ENCODE measurements at regions not wholly inside any gene's neighbourhood (a gene's known extent, or its start where the extent isn't known, plus 50 kb on each side); places are given as distances from the start of the nearest gene placed in this dataset.
"Not testable (repeated sequence)": the region's sequence is repeated elsewhere in the genome, so short reads cannot be mapped to it uniquely, and the experiment has no call there.

GRCh38 chr4:14167876-14168510, 540.5 kb upstream of the BOD1L1 start:
- H3K4me3 Mint-ChIP-seq: no peak overlapping the region
- ATAC-seq (ENCODE audit: low read depth in 2 of 2): no peak
- H3K9me3 Mint-ChIP-seq: peaks cover 0 to 6% (median 0%) of the 10 kb centered on the region in 7 donors
- peaks cover 10 to 20% (median 19%) of the 10 kb centered on the region in 3 donors for H3K4me1 Mint-ChIP-seq
- no peak for DNase-seq
- no peaks in the 10 kb centered on the region for H3K27me3 Mint-ChIP-seq
- no peak overlapping the region for H3K27ac Mint-ChIP-seq
- H3K36me3 Mint-ChIP-seq: no peaks in the 10 kb centered on the region

- no peaks in the 10 kb centered on the region for H3K27me3 Mint-ChIP-seq
- H3K36me3 Mint-ChIP-seq: no peaks in the 10 kb centered on the region
- ATAC-seq (ENCODE audit: low read depth in 2 of 2) (no peak), DNase-seq (no peak)
- H3K9me3 Mint-ChIP-seq: peaks cover 0 to 6% (median 0%) of the 10 kb centered on the region in 7 donors
- peaks cover 11 to 21% (median 20%) of the 10 kb centered on the region in 3 donors for H3K4me1 Mint-ChIP-seq
- H3K4me3 Mint-ChIP-seq: no peak overlapping the region
- H3K27ac Mint-ChIP-seq: no peak overlapping the region
Measured at GRCh38 chr4:14168919-14169318, 541.4 kb upstream of the BOD1L1 start.

DNA sequence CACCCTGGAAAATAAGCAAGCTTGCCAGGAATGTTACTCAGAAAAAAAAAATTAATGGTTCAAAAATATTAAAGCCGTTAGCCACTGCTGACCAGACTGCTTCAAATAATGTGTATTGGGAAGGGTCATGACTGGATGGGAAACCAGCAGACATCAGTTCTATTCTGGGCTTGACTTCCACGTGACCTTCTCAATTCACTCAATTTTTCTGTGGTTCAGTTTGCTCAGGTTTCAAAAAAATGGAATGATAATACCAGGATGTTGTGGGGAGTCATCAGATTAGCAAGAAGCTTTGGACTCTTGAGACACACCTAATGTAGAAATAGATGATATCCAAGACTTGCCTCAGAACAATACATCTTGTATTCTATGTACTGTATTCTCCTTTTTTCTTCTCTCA, 541.9 kb upstream of the BOD1L1 start:
- ATAC-seq (ENCODE audit: low read depth in 2 of 2) (no peak), DNase-seq (no peak)

DNA sequence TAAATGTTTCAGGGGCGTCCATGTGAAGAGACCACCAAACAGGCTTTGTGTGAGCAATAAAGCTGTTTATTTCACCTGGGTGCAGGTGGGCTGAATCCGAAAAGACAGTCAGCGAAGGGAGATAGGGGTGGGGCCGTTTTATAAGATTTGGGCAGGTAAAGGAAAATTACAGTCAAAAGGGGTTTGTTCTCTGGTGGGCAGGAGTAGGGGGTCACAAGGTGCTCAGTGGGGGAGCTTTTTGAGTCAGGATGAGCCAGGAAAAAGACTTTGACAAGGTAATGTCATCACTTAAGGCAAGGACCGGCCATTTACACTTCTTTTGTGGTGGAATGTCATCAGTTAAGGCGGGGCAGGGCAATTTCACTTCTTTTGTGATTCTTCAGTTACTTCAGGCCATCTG, 542.4 kb upstream of the BOD1L1 start:
- ATAC-seq (ENCODE audit: low read depth in 2 of 2); DNase-seq; H3K27me3 Mint-ChIP-seq; H3K9me3 Mint-ChIP-seq; H3K36me3 Mint-ChIP-seq: not testable (repeated sequence)
- Mint-ChIP-seq H3K27ac (peak overlapping the region in 2 of 6 donors; percentile 36 to 70), H3K4me3 (peak overlapping the region in 2 of 8 donors; percentile 18 to 46), H3K4me1 (peaks cover 20 to 27% (median 25%) of the 10 kb centered on the region in 3 donors)

More for the DNA sequence above, 541.9 kb upstream of the BOD1L1 start:
- no peaks in the 10 kb centered on the region for H3K36me3 Mint-ChIP-seq
- H3K4me3 Mint-ChIP-seq: no peak overlapping the region
- H3K27ac Mint-ChIP-seq: peak overlapping the region in 1 of 6 donors; percentile 36
- peaks cover 16 to 23% (median 21%) of the 10 kb centered on the region in 3 donors for H3K4me1 Mint-ChIP-seq
- no peaks in the 10 kb centered on the region for H3K27me3 Mint-ChIP-seq
- H3K9me3 Mint-ChIP-seq: peaks cover 0 to 6% (median 0%) of the 10 kb centered on the region in 7 donors

DNA sequence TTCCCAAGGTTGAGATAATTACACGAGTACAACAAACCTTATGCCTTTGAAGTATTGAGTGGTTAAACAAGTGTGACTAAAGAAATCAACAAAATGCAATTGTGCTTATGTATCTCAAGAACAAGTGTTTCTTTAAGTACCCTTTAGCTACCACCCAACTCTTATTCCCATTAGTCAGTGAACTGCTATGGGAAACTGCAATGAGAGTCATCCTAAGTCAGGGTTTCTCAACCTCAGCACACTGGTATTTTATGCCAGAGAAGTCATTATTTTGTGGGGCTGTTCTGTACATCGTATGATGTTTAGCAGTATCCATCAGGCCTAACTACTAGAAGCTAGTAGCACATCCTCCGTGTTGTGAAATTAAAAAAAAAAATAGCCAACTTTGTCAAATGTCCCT, 549.1 kb upstream of the BOD1L1 start:
- Mint-ChIP-seq H3K4me3 (peak overlapping the region in 1 of 8 donors; percentile 74), H3K36me3 (peaks cover 0 to 5% of the 10 kb centered on the region in 2 donors), H3K9me3 (peaks cover 0 to 6% (median 0%) of the 10 kb centered on the region in 7 donors), H3K27me3 (no peaks in the 10 kb centered on the region), H3K27ac (peak overlapping the region in 2 of 6 donors; percentile 58 to 85), H3K4me1 (peaks cover 62 to 73% (median 69%) of the 10 kb centered on the region in 3 donors)
- ATAC-seq (ENCODE audit: low read depth in 2 of 2) (no peak), DNase-seq (no peak)

- Mint-ChIP-seq H3K4me1 (peaks cover 64 to 87% (median 83%) of the 10 kb centered on the region in 3 donors), H3K4me3 (peak overlapping the region; percentile 48 to 75 (median 71)), H3K36me3 (peaks cover 0 to 5% of the 10 kb centered on the region in 2 donors), H3K9me3 (no peaks in the 10 kb centered on the region), H3K27me3 (no peaks in the 10 kb centered on the region), H3K27ac (peak overlapping the region; percentile 24 to 93 (median 79))
- peak; percentile 86 to 89 for ATAC-seq (ENCODE audit: low read depth in 2 of 2)
- DNase-seq: peak; percentile 41
Measured at GRCh38 chr4:14177987-14178386, 550.5 kb upstream of the BOD1L1 start.

- DNase-seq (peak; percentile 34), ATAC-seq (ENCODE audit: low read depth in 2 of 2) (peak; percentile 72 to 80)
- H3K4me1 Mint-ChIP-seq: peaks cover 63 to 89% (median 84%) of the 10 kb centered on the region in 3 donors
- peak overlapping the region; percentile 24 to 93 (median 79) for H3K27ac Mint-ChIP-seq
- H3K4me3 Mint-ChIP-seq: peak overlapping the region; percentile 48 to 75 (median 71)
- H3K27me3 Mint-ChIP-seq: no peaks in the 10 kb centered on the region
- peaks cover 0 to 5% of the 10 kb centered on the region in 2 donors for H3K36me3 Mint-ChIP-seq
- no peaks in the 10 kb centered on the region for H3K9me3 Mint-ChIP-seq
Measured at GRCh38 chr4:14178421-14178820, 550.9 kb upstream of the BOD1L1 start.

DNA sequence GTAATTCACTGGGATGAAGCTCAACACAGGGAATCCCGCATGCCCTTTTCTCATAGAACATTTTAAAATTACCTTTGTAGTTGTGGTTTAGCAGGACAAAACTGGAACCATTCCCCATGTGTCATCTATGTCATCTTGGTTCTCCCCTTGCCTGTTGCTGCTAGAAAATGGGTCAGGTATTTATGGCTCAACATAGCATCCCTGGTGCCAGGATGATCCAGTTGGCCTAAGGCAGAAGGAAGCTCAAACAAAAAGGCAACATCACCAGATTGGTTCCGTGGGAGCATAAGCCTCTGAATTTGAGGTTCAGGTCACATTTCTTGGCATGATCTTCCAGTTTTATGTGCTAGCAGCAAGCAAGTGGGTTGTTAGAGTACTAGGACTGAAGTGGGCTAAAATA, 552.6 kb upstream of the BOD1L1 start:
- peaks cover 60 to 82% (median 80%) of the 10 kb centered on the region in 3 donors for H3K4me1 Mint-ChIP-seq
- no peak for ATAC-seq (ENCODE audit: low read depth in 2 of 2)
- peaks cover 0 to 5% of the 10 kb centered on the region in 2 donors for H3K36me3 Mint-ChIP-seq
- H3K9me3 Mint-ChIP-seq: no peaks in the 10 kb centered on the region
- H3K27me3 Mint-ChIP-seq: no peaks in the 10 kb centered on the region
- peak overlapping the region in 1 of 8 donors; percentile 14 for H3K4me3 Mint-ChIP-seq
- peak overlapping the region in 1 of 6 donors; percentile 29 for H3K27ac Mint-ChIP-seq
- no peak for DNase-seq

- Mint-ChIP-seq H3K4me1 (peaks cover 55 to 74% (median 71%) of the 10 kb centered on the region in 3 donors), H3K36me3 (peaks cover 0 to 5% of the 10 kb centered on the region in 2 donors), H3K27me3 (no peaks in the 10 kb centered on the region), H3K27ac (peak overlapping the region in 2 of 6 donors; percentile 9 to 85), H3K4me3 (peak overlapping the region in 2 of 8 donors; percentile 16 to 55), H3K9me3 (peaks cover 0 to 1% (median 0%) of the 10 kb centered on the region in 7 donors)
- DNase-seq: no peak
- no peak for ATAC-seq (ENCODE audit: low read depth in 2 of 2)
Measured at GRCh38 chr4:14180983-14181601, 553.6 kb upstream of the BOD1L1 start.

GRCh38 chr4:14182148-14182547, 554.6 kb upstream of the BOD1L1 start:
- DNase-seq (no peak), ATAC-seq (ENCODE audit: low read depth in 2 of 2) (no peak)
- Mint-ChIP-seq H3K4me1 (peaks cover 52 to 69% (median 66%) of the 10 kb centered on the region in 3 donors), H3K36me3 (peaks cover 0 to 5% of the 10 kb centered on the region in 2 donors), H3K27ac (peak overlapping the region in 1 of 6 donors; percentile 56), H3K27me3 (no peaks in the 10 kb centered on the region), H3K9me3 (peaks cover 0 to 1% (median 0%) of the 10 kb centered on the region in 7 donors), H3K4me3 (peak overlapping the region in 2 of 8 donors; percentile 10 to 62)

DNA sequence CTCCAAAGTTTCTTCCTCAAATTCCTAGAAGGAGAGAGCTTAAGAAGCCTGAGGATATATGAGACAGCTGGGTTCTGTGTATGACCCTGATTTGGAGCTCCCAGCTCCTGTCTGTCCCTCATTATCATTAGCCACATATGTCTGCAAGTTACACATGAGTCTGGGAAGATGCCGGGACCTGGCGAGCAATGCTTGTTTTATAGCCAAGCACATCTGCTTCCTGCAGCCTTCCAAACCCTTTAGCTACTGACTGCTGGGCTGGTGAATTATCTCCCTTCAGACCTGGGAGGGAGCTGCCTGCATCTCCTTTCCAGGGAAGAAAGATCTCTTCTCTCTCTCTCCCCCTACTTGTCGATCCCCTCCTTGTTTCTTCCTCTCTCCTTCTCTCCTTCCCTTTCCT, 556.7 kb upstream of the BOD1L1 start:
- H3K4me1 Mint-ChIP-seq: peaks cover 39 to 59% (median 55%) of the 10 kb centered on the region in 3 donors
- H3K9me3 Mint-ChIP-seq: peaks cover 0 to 12% (median 2%) of the 10 kb centered on the region in 7 donors
- peak overlapping the region in 1 of 6 donors; percentile 63 for H3K27ac Mint-ChIP-seq

DNA sequence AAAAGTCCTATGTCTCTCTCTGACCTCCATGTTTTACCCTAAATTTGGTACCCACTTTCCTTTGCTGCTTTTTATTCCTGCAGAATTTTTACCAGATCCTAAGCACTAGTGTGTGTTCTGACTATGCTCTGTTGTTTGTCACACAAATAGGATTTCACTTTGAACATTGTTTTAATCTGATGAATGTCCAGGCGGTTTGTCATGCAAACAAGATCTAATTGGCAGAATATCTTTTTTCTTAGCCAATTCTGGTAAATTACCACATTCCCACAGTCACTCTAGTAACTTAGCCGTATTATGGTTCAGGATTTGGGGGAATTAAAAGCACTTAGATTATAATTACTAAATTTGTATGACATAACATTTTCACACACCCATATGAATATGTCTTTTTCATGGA, 557.2 kb upstream of the BOD1L1 start:
- ATAC-seq (ENCODE audit: low read depth in 2 of 2) (no peak), DNase-seq (no peak)
- Mint-ChIP-seq H3K27me3 (no peaks in the 10 kb centered on the region), H3K36me3 (peaks cover 5 to 7% of the 10 kb centered on the region in 2 donors), H3K9me3 (peaks cover 0 to 12% (median 2%) of the 10 kb centered on the region in 7 donors), H3K4me1 (peaks cover 34 to 54% (median 50%) of the 10 kb centered on the region in 3 donors), H3K27ac (peak overlapping the region in 1 of 6 donors; percentile 63), H3K4me3 (no peak overlapping the region)

More for the DNA sequence above, 556.7 kb upstream of the BOD1L1 start:
- Mint-ChIP-seq H3K27me3 (no peaks in the 10 kb centered on the region), H3K4me3 (no peak overlapping the region), H3K36me3 (peaks cover 5 to 7% of the 10 kb centered on the region in 2 donors)
- ATAC-seq (ENCODE audit: low read depth in 2 of 2) (no peak), DNase-seq (no peak)

DNA sequence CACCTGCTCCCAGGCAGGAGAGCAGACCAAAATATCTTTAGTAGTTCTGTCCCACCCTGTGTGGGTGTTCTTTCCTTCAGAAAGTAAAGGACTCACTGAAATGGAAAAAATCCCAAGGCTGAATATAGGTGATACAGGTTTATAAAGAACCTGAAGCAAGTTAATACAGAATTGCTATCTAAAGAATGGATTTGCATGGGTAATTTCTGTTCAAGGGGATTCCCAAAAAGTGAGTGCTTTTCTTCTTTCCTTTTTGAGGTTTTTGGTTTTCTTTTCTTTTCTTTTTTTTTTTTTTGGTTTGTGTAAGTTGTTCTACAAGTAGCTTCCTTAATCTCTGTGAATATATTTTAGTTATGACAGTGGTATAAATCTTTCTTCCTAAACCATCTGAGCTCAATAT, 560.7 kb upstream of the BOD1L1 start:
- Mint-ChIP-seq H3K36me3 (peaks cover 0 to 7% of the 10 kb centered on the region in 2 donors), H3K9me3 (peaks cover 0 to 12% (median 5%) of the 10 kb centered on the region in 7 donors), H3K4me1 (peaks cover 10 to 22% (median 16%) of the 10 kb centered on the region in 3 donors), H3K27ac (peak overlapping the region in 1 of 6 donors; percentile 71), H3K4me3 (peak overlapping the region in 1 of 8 donors; percentile 43), H3K27me3 (no peaks in the 10 kb centered on the region)
- no peak for DNase-seq
- no peak for ATAC-seq (ENCODE audit: low read depth in 2 of 2)

Data from naive B cell (primary cell).